Neural cell (in vitro differentiated cells): ENCODE measurements at regions not wholly inside any gene's neighbourhood (a gene's known extent, or its start where the extent isn't known, plus 50 kb on each side); places are given as distances from the start of the nearest gene placed in this dataset.

Experiments
- CTCF ChIP-seq: fragments of 450-650 bp; IDR thresholded peaks from 2 replicates; pipeline ENCODE4 v1.5.1; 2014; ENCODE audit warnings: antibody characterized with exemption, mild to moderate bottlenecking, moderate library complexity; ENCODE audit not compliant: poor library complexity, severe bottlenecking
- EP300 ChIP-seq: fragments of 450-650 bp; conservative IDR thresholded peaks from 2 replicates; pipeline ENCODE4 v1.6.1; 2014; ENCODE audit warnings: antibody characterized with exemption, mild to moderate bottlenecking, moderate library complexity; ENCODE audit not compliant: poor library complexity, severe bottlenecking
- POLR2AphosphoS5 ChIP-seq: IDR thresholded peaks from 2 replicates; pipeline ENCODE4 v1.6.1; 2012
- TAF1 ChIP-seq: IDR thresholded peaks from 2 replicates; pipeline ENCODE4 v1.6.1; 2012; ENCODE audit warnings: low read depth
- TF ChIP-seq, protein P1 (sequence below): IDR thresholded peaks from 2 replicates; pipeline ENCODE4 v1.6.1; 2012; ENCODE audit warnings: borderline replicate concordance

DNA sequence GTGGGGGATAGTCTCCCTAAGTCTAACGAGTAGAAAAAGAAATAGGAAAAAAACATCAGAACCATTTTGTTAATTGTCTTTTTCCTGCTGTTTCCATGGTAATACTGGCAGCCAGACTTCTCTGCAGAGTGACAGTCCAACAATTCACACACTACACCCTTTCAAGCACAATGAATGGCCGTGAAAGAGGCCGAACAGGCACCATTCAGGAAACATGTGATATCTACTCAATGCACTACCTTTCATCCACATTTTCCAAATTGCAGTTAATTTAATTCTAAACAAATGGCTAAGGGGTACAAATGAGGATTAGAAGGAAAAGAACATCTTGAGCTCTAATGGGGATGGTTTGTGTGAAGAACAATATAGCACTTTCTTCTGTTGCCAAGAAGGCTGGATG, 358.5 kb upstream of the ANKRD30A start:
- peak; percentile 46 for TF ChIP-seq POLR2AphosphoS5
- peak; percentile 50 for TF ChIP-seq EP300
- TF ChIP-seq CTCF: no peak
- no peak for TF ChIP-seq TAF1
- TF ChIP-seq, protein P1, sequence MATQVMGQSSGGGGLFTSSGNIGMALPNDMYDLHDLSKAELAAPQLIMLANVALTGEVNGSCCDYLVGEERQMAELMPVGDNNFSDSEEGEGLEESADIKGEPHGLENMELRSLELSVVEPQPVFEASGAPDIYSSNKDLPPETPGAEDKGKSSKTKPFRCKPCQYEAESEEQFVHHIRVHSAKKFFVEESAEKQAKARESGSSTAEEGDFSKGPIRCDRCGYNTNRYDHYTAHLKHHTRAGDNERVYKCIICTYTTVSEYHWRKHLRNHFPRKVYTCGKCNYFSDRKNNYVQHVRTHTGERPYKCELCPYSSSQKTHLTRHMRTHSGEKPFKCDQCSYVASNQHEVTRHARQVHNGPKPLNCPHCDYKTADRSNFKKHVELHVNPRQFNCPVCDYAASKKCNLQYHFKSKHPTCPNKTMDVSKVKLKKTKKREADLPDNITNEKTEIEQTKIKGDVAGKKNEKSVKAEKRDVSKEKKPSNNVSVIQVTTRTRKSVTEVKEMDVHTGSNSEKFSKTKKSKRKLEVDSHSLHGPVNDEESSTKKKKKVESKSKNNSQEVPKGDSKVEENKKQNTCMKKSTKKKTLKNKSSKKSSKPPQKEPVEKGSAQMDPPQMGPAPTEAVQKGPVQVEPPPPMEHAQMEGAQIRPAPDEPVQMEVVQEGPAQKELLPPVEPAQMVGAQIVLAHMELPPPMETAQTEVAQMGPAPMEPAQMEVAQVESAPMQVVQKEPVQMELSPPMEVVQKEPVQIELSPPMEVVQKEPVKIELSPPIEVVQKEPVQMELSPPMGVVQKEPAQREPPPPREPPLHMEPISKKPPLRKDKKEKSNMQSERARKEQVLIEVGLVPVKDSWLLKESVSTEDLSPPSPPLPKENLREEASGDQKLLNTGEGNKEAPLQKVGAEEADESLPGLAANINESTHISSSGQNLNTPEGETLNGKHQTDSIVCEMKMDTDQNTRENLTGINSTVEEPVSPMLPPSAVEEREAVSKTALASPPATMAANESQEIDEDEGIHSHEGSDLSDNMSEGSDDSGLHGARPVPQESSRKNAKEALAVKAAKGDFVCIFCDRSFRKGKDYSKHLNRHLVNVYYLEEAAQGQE: no peak
